ENCODE measurements at regions not wholly inside any gene's neighbourhood (a gene's known extent, or its start where the extent isn't known, plus 50 kb on each side); places are given as distances from the start of the nearest gene placed in this dataset.

GRCh38 chr3:16794257-16794656 lies 90.5 kb upstream of the PLCL2 start:
- intact Hi-C loops (cut with micrococcal nuclease; ENCODE audit: unreplicated experiment) (no loop called here), in situ Hi-C loops (cut with HindIII; ENCODE audit: low pct_unique_long_range_greater_than_20kb, low sequenced_read_pairs) (no loop called here)
- CTCF ChIA-PET, result no interaction called here
- no TSS peak for BruUV-seq (replicated peaks)
- Histone ChIP-seq H3K4me1 (ENCODE audit: control insufficient read depth, insufficient read depth, low read length) (no peaks in the 10 kb centered on the region), H3K36me3 (ENCODE audit: control insufficient read depth, insufficient read depth, low read length) (no peaks in the 10 kb centered on the region), H3K9me3 (ENCODE audit: control insufficient read depth, insufficient read depth, low read depth, low read length) (no peaks in the 10 kb centered on the region), H3K27me3 (ENCODE audit: control insufficient read depth, insufficient read depth, low read length) (no peaks in the 10 kb centered on the region), H3K4me3 (ENCODE audit: low read depth in 2 of 2, low read length in 2 of 2) (no peak overlapping the region), H3K27ac (ENCODE audit: low read length) (no peak overlapping the region)
- POLR2A ChIA-PET, result no interaction called here
- DNase-seq (ENCODE audit: low read depth, low spot score) (no peak), ATAC-seq (no peak)
- TF ChIP-seq SIN3A (IDR thresholded peaks at IDR 0.05; ENCODE audit: borderline replicate concordance, insufficient read depth, low read depth, low read length) (no peak), POLR2AphosphoS5 (IDR thresholded peaks at IDR 0.05; ENCODE audit: low read depth, low read length) (no peak), REST (IDR thresholded peaks at IDR 0.05; ENCODE audit: insufficient read depth in 1 of 2, low read depth in 2 of 2, low read length in 1 of 2) (no peak)

- ATAC-seq, result no peak
- BruUV-seq (replicated peaks), result no TSS peak
- POLR2A ChIA-PET, result no interaction called here
Measured at GRCh38 chr3:16795581-16795980, 89.2 kb upstream of the PLCL2 start.

More at GRCh38 chr3:16795581-16795980, 89.2 kb upstream of the PLCL2 start:
- no peaks in the 10 kb centered on the region for H3K36me3 ChIP-seq (ENCODE audit: control insufficient read depth, insufficient read depth, low read length)
- H3K4me1 ChIP-seq (ENCODE audit: control insufficient read depth, insufficient read depth, low read length), result no peaks in the 10 kb centered on the region
- CTCF ChIA-PET, result no interaction called here
- no peak overlapping the region for H3K4me3 ChIP-seq (ENCODE audit: low read depth in 2 of 2, low read length in 2 of 2)
- no peak for DNase-seq (ENCODE audit: low read depth, low spot score)
- no peaks in the 10 kb centered on the region for H3K27me3 ChIP-seq (ENCODE audit: control insufficient read depth, insufficient read depth, low read length)
- no peak overlapping the region for H3K27ac ChIP-seq (ENCODE audit: low read length)
- TF ChIP-seq POLR2AphosphoS5 (IDR thresholded peaks at IDR 0.05; ENCODE audit: low read depth, low read length) (no peak), REST (IDR thresholded peaks at IDR 0.05; ENCODE audit: insufficient read depth in 1 of 2, low read depth in 2 of 2, low read length in 1 of 2) (no peak), CTCF (IDR thresholded peaks at IDR 0.05) (no peak)
- intact Hi-C loops (cut with micrococcal nuclease; ENCODE audit: unreplicated experiment), result no loop called here
- no peaks in the 10 kb centered on the region for H3K9me3 ChIP-seq (ENCODE audit: control insufficient read depth, insufficient read depth, low read depth, low read length)
- in situ Hi-C loops (cut with HindIII; ENCODE audit: low pct_unique_long_range_greater_than_20kb, low sequenced_read_pairs), result no loop called here

Measured in Panc1 (cell line).